Left ventricle myocardium superior (tissue), 1 donor: ENCODE measurements at regions not wholly inside any gene's neighbourhood (a gene's known extent, or its start where the extent isn't known, plus 50 kb on each side); places are given as distances from the start of the nearest gene placed in this dataset.

Experiments
- ATAC-seq: fragments of 200-7000 bp; cut with Tn5 transposase; one replicate; pipeline ENCODE4 v1.9.1; 2020; ENCODE audit warnings: mild to moderate bottlenecking, moderate library complexity
- DNase-seq: peaks from one replicate; pipeline ENCODE4 v3.0.0-alpha.2; 2020
- intact Hi-C: fragments of 100-400 bp; cut with micrococcal nuclease; formaldehyde crosslinking; loops from one replicate; pipeline ENCODE4 v1.11.0; 2022
- donor health status: DM: no; HTN: yes; CAD: no; lungs with severe emphysema.

- intact Hi-C loops: no loop called here
- ATAC-seq (no peak), DNase-seq (no peak)
Measured at GRCh38 chr9:32837551-32838058, 54.3 kb downstream of the TMEM215 start.

- intact Hi-C loops: no loop called here
- ATAC-seq: no peak
- DNase-seq: no peak
Measured at GRCh38 chr9:32839013-32839885, 55.9 kb downstream of the TMEM215 start.

- ATAC-seq: no peak
- DNase-seq: no peak
- intact Hi-C loops: no loop called here
Measured at GRCh38 chr9:32841314-32841713, 58.0 kb downstream of the TMEM215 start.

- no peak for ATAC-seq
- no peak for DNase-seq
- intact Hi-C loops: no loop called here
Measured at GRCh38 chr9:32843295-32843694, 60.0 kb downstream of the TMEM215 start.

GRCh38 chr9:32844259-32844658, 60.9 kb downstream of the TMEM215 start:
- ATAC-seq: no peak
- DNase-seq: no peak
- intact Hi-C loops: no loop called here

- no peak for DNase-seq
- intact Hi-C loops: no loop called here
- no peak for ATAC-seq
Measured at GRCh38 chr9:32854271-32854670, 70.9 kb downstream of the TMEM215 start.

GRCh38 chr9:32855752-32856151, 72.4 kb downstream of the TMEM215 start:
- ATAC-seq: no peak
- no peak for DNase-seq
- intact Hi-C loops: no loop called here

GRCh38 chr9:32863291-32863690, 80.0 kb downstream of the TMEM215 start:
- DNase-seq (no peak), ATAC-seq (no peak)
- intact Hi-C loops: no loop called here

- no peak for DNase-seq
- intact Hi-C loops: no loop called here
- ATAC-seq: no peak
Measured at GRCh38 chr9:32864971-32865370, 81.6 kb downstream of the TMEM215 start.

- intact Hi-C loops: no loop called here
- ATAC-seq (no peak), DNase-seq (no peak)
Measured at GRCh38 chr9:32866273-32866672, 82.9 kb downstream of the TMEM215 start.

- DNase-seq (no peak), ATAC-seq (no peak)
- intact Hi-C loops: no loop called here
Measured at GRCh38 chr9:32867026-32867425, 83.7 kb downstream of the TMEM215 start.

- intact Hi-C loops: no loop called here
- no peak for ATAC-seq
Measured at GRCh38 chr9:32867601-32868204, 84.4 kb downstream of the TMEM215 start.

GRCh38 chr9:32869404-32869803, 86.1 kb downstream of the TMEM215 start:
- intact Hi-C loops: no loop called here
- ATAC-seq (no peak), DNase-seq (no peak)

More at GRCh38 chr9:32867601-32868204, 84.4 kb downstream of the TMEM215 start:
- no peak for DNase-seq

GRCh38 chr9:32873131-32873530, 89.8 kb downstream of the TMEM215 start:
- intact Hi-C loops: no loop called here
- DNase-seq (no peak), ATAC-seq (no peak)

GRCh38 chr9:32873553-32873952, 90.2 kb downstream of the TMEM215 start:
- DNase-seq: no peak
- intact Hi-C loops: no loop called here
- ATAC-seq: no peak

- intact Hi-C loops: no loop called here
Measured at GRCh38 chr9:32875242-32875641, 91.9 kb downstream of the TMEM215 start.

GRCh38 chr9:32875748-32876147, 92.4 kb downstream of the TMEM215 start:
- intact Hi-C loops: no loop called here
- ATAC-seq: no peak
- DNase-seq: no peak

More at GRCh38 chr9:32875242-32875641, 91.9 kb downstream of the TMEM215 start:
- no peak for ATAC-seq
- DNase-seq: no peak

- DNase-seq (no peak), ATAC-seq (peak; percentile 96)
- intact Hi-C loops: no loop called here
Measured at GRCh38 chr9:32877103-32877502, 93.8 kb downstream of the TMEM215 start.

GRCh38 chr9:32877639-32878217, 94.4 kb downstream of the TMEM215 start:
- DNase-seq: no peak

GRCh38 chr9:32879335-32879734, 96.0 kb downstream of the TMEM215 start:
- ATAC-seq (no peak), DNase-seq (no peak)
- intact Hi-C loops: no loop called here

More at GRCh38 chr9:32877639-32878217, 94.4 kb downstream of the TMEM215 start:
- intact Hi-C loops: no loop called here
- peak; percentile 30 for ATAC-seq
